Large intestine (tissue), 3 donors: ENCODE measurements at regions not wholly inside any gene's neighbourhood (a gene's known extent, or its start where the extent isn't known, plus 50 kb on each side); places are given as distances from the start of the nearest gene placed in this dataset.

ENCODE experiments used
- DNase-seq, 2 donors: peaks; one replicate each; pipeline versions ENCODE4 v3.0.0 to v3.0.0-alpha.2; 2013
- H3K27ac ChIP-seq: one replicate; pipeline ENCODE4 v1.5.1; 2013; ENCODE audit warnings: low read length
- H3K27me3 ChIP-seq: 2 replicates; pipeline ENCODE4 v1.6.1; 2013; ENCODE audit warnings: low read length; ENCODE audit not compliant: control insufficient read depth, insufficient read depth
- H3K36me3 ChIP-seq: 2 replicates; pipeline ENCODE4 v1.6.1; 2013; ENCODE audit warnings: low read length; ENCODE audit not compliant: control insufficient read depth, insufficient read depth
- H3K4me1 ChIP-seq: one replicate; pipeline ENCODE4 v1.6.1; 2013; ENCODE audit warnings: low read length; ENCODE audit not compliant: control insufficient read depth, insufficient read depth
- H3K4me3 ChIP-seq: one replicate; pipeline ENCODE4 v1.5.1; 2013; ENCODE audit warnings: low read length
- H3K9me3 ChIP-seq: one replicate; pipeline ENCODE4 v1.6.1; 2013; ENCODE audit warnings: mild to moderate bottlenecking, low read depth, low read length, moderate library complexity; ENCODE audit not compliant: control insufficient read depth
- WGBS: methylation state at CpG from one replicate; pipeline ENCODE4 v1.1.5; 2013; ENCODE audit warnings: low lambda C conversion rate; ENCODE audit not compliant: insufficient coverage; 5-methylcytosine and 5-hydroxymethylcytosine counted together

GRCh38 chr11:26158251-26158650, 173.7 kb upstream of the ANO3 start:
- 38% methylated on average over 3 of the region's 3 CpGs for WGBS

GRCh38 chr11:26162291-26162690, 169.6 kb upstream of the ANO3 start:
- H3K4me3 ChIP-seq, result no peak overlapping the region
- no peaks in the 10 kb centered on the region for H3K27me3 ChIP-seq
- no peaks in the 10 kb centered on the region for H3K4me1 ChIP-seq
- H3K9me3 ChIP-seq, result no peaks in the 10 kb centered on the region
- H3K36me3 ChIP-seq, result no peaks in the 10 kb centered on the region
- WGBS, result 100% methylated on average over 1 of the region's 2 CpGs
- H3K27ac ChIP-seq, result no peak overlapping the region
- DNase-seq, result no peak

More at GRCh38 chr11:26158251-26158650, 173.7 kb upstream of the ANO3 start:
- H3K27ac ChIP-seq, result no peak overlapping the region
- no peak for DNase-seq
- no peaks in the 10 kb centered on the region for H3K9me3 ChIP-seq
- H3K4me1 ChIP-seq, result no peaks in the 10 kb centered on the region
- no peaks in the 10 kb centered on the region for H3K36me3 ChIP-seq
- H3K27me3 ChIP-seq, result no peaks in the 10 kb centered on the region
- H3K4me3 ChIP-seq, result no peak overlapping the region

GRCh38 chr11:26186389-26186788, 145.5 kb upstream of the ANO3 start:
- no peak for DNase-seq
- Histone ChIP-seq H3K27me3 (no peaks in the 10 kb centered on the region), H3K27ac (no peak overlapping the region), H3K4me1 (no peaks in the 10 kb centered on the region), H3K4me3 (no peak overlapping the region), H3K9me3 (no peaks in the 10 kb centered on the region), H3K36me3 (no peaks in the 10 kb centered on the region)
- WGBS, result no CpG with 5 or more reads among the region's 2 CpGs

- Histone ChIP-seq H3K4me1 (no peaks in the 10 kb centered on the region), H3K27me3 (no peaks in the 10 kb centered on the region), H3K36me3 (no peaks in the 10 kb centered on the region), H3K27ac (no peak overlapping the region), H3K4me3 (no peak overlapping the region), H3K9me3 (no peaks in the 10 kb centered on the region)
- peak in 1 of 2 donors; percentile 2 for DNase-seq
- 0% methylated on average over 1 of the region's 2 CpGs for WGBS
These were observed 144.3 kb upstream of the ANO3 start for GRCh38 chr11:26187639-26188038.

GRCh38 chr11:26188554-26188953, 143.4 kb upstream of the ANO3 start:
- no peaks in the 10 kb centered on the region for H3K36me3 ChIP-seq
- no peaks in the 10 kb centered on the region for H3K9me3 ChIP-seq
- no peak for DNase-seq
- no peaks in the 10 kb centered on the region for H3K27me3 ChIP-seq
- no peaks in the 10 kb centered on the region for H3K4me1 ChIP-seq
- no peak overlapping the region for H3K27ac ChIP-seq
- H3K4me3 ChIP-seq, result no peak overlapping the region

GRCh38 chr11:26191193-26191592, 140.7 kb upstream of the ANO3 start:
- Histone ChIP-seq H3K36me3 (no peaks in the 10 kb centered on the region), H3K4me1 (no peaks in the 10 kb centered on the region), H3K4me3 (no peak overlapping the region), H3K27me3 (no peaks in the 10 kb centered on the region), H3K27ac (no peak overlapping the region), H3K9me3 (no peaks in the 10 kb centered on the region)
- DNase-seq, result no peak
- WGBS, result 67% methylated on average over 1 of the region's 6 CpGs

- Histone ChIP-seq H3K9me3 (no peaks in the 10 kb centered on the region), H3K4me1 (no peaks in the 10 kb centered on the region), H3K27me3 (no peaks in the 10 kb centered on the region), H3K36me3 (no peaks in the 10 kb centered on the region), H3K4me3 (no peak overlapping the region), H3K27ac (no peak overlapping the region)
- DNase-seq, result peak; percentile 2
These were observed 138.1 kb upstream of the ANO3 start for GRCh38 chr11:26193694-26194365.

GRCh38 chr11:26194881-26195280, 137.0 kb upstream of the ANO3 start:
- no peak overlapping the region for H3K4me3 ChIP-seq
- WGBS, result no CpG with 5 or more reads among the region's 1 CpG
- no peaks in the 10 kb centered on the region for H3K27me3 ChIP-seq
- no peaks in the 10 kb centered on the region for H3K9me3 ChIP-seq
- no peak overlapping the region for H3K27ac ChIP-seq
- DNase-seq, result no peak
- no peaks in the 10 kb centered on the region for H3K4me1 ChIP-seq
- no peaks in the 10 kb centered on the region for H3K36me3 ChIP-seq

GRCh38 chr11:26198532-26199096, 133.3 kb upstream of the ANO3 start:
- no peaks in the 10 kb centered on the region for H3K9me3 ChIP-seq
- no peak overlapping the region for H3K27ac ChIP-seq
- no peak for DNase-seq
- WGBS, result 82% methylated on average over 2 of the region's 4 CpGs
- H3K36me3 ChIP-seq, result no peaks in the 10 kb centered on the region
- H3K4me1 ChIP-seq, result no peaks in the 10 kb centered on the region
- H3K27me3 ChIP-seq, result no peaks in the 10 kb centered on the region
- no peak overlapping the region for H3K4me3 ChIP-seq

- Histone ChIP-seq H3K4me3 (no peak overlapping the region), H3K4me1 (no peaks in the 10 kb centered on the region), H3K9me3 (no peaks in the 10 kb centered on the region), H3K36me3 (no peaks in the 10 kb centered on the region), H3K27ac (no peak overlapping the region), H3K27me3 (no peaks in the 10 kb centered on the region)
- no CpG with 5 or more reads among the region's 4 CpGs for WGBS
- DNase-seq, result no peak
These were observed 132.4 kb upstream of the ANO3 start for GRCh38 chr11:26199331-26200095.
